ENCODE measurements at regions not wholly inside any gene's neighbourhood (a gene's known extent, or its start where the extent isn't known, plus 50 kb on each side); places are given as distances from the start of the nearest gene placed in this dataset.

- no peaks in the 10 kb centered on the region for H4K20me1 ChIP-seq (ENCODE audit: insufficient read depth, low read length)
- DNase-seq (ENCODE audit: low spot score), result no peak
- TF ChIP-seq EZH2phosphoT487 (IDR thresholded peaks at IDR 0.05; ENCODE audit: borderline replicate concordance, low read depth, low read length), result no peak
- TF ChIP-seq, protein P1, sequence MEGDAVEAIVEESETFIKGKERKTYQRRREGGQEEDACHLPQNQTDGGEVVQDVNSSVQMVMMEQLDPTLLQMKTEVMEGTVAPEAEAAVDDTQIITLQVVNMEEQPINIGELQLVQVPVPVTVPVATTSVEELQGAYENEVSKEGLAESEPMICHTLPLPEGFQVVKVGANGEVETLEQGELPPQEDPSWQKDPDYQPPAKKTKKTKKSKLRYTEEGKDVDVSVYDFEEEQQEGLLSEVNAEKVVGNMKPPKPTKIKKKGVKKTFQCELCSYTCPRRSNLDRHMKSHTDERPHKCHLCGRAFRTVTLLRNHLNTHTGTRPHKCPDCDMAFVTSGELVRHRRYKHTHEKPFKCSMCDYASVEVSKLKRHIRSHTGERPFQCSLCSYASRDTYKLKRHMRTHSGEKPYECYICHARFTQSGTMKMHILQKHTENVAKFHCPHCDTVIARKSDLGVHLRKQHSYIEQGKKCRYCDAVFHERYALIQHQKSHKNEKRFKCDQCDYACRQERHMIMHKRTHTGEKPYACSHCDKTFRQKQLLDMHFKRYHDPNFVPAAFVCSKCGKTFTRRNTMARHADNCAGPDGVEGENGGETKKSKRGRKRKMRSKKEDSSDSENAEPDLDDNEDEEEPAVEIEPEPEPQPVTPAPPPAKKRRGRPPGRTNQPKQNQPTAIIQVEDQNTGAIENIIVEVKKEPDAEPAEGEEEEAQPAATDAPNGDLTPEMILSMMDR (conservative IDR thresholded peaks at IDR 0.05; ENCODE audit: low read length), result no peak
- H3K4me1 ChIP-seq (ENCODE audit: insufficient read depth, low read length, poor library complexity, severe bottlenecking), result no peaks in the 10 kb centered on the region
- CTCF ChIA-PET (ENCODE audit: unreplicated experiment), result no interaction called here
- H2AFZ ChIP-seq (ENCODE audit: low read length), result no peak overlapping the region
- intact Hi-C loops (cut with micrococcal nuclease; ENCODE audit: unreplicated experiment), result no loop called here
- POLR2A ChIA-PET, result interaction anchor here (0.6 kb wide), 1 partner anchor 43 kb away, joined by 3 read pairs; no protein-coding TSS in a partner anchor
- H3K4me2 ChIP-seq (ENCODE audit: low read length), result no peak overlapping the region
- H3K36me3 ChIP-seq (ENCODE audit: insufficient read depth, low read length), result no peaks in the 10 kb centered on the region
- H3K4me3 ChIP-seq (ENCODE audit: low read depth, low read length, poor library complexity, severe bottlenecking), result no peak overlapping the region
- no peaks in the 10 kb centered on the region for H3K9me2 ChIP-seq (ENCODE audit: insufficient read depth, low read length)
- H3K9me3 ChIP-seq (ENCODE audit: low read length), result no peaks in the 10 kb centered on the region
- no TSS peak for BruUV-seq (replicated peaks)
- H3K27ac ChIP-seq (ENCODE audit: low read depth, low read length, poor library complexity, severe bottlenecking), result no peak overlapping the region
- no peaks in the 10 kb centered on the region for H3K79me2 ChIP-seq (ENCODE audit: insufficient read depth, low read depth, low read length)
Measured at GRCh38 chr15:96540283-96540682, 209.8 kb downstream of the NR2F2 start.

DNA sequence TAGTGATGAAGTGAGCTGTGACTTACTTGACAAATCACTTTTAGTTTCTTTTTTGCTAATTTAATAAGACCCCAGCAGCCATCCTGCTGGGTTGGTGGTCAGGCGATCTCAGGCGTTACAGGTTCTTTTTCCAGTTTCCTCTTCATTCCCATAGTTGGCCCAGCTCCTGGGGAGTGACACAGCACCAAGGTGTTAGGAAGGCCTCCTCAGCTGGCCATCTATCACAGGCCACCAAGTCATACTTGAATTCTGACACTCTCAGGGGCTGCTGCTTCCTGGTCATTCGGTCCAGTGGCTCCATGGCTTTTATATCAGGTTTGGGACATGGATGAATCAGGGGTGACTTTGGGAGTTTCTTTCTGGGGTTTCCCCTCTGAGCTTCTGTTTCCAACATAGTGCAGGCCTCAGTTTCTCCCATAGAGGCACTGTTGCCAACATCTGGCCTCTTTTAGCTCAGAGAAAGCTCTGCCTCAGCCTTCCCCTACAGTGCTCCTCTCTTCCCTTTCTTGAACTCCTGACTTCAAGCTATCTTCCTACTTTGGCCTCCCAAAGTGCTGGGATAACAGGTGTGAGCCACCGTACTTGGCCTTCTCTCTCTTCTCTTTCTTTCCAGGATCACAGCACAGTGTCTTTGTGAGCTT, 211.8 kb downstream of the NR2F2 start:
- no peak overlapping the region for H3K4me3 ChIP-seq (ENCODE audit: low read depth, low read length, poor library complexity, severe bottlenecking)
- no peaks in the 10 kb centered on the region for H3K79me2 ChIP-seq (ENCODE audit: insufficient read depth, low read depth, low read length)
- H3K27ac ChIP-seq (ENCODE audit: low read depth, low read length, poor library complexity, severe bottlenecking), result no peak overlapping the region
- ChIA-PET POLR2A (no interaction called here), CTCF (ENCODE audit: unreplicated experiment) (no interaction called here)
- no peaks in the 10 kb centered on the region for H3K9me3 ChIP-seq (ENCODE audit: low read length)
- intact Hi-C loops (cut with micrococcal nuclease; ENCODE audit: unreplicated experiment), result no loop called here
- DNase-seq (ENCODE audit: low spot score), result no peak
- no peaks in the 10 kb centered on the region for H4K20me1 ChIP-seq (ENCODE audit: insufficient read depth, low read length)
- no TSS peak for BruUV-seq (replicated peaks)
- no peaks in the 10 kb centered on the region for H3K4me1 ChIP-seq (ENCODE audit: insufficient read depth, low read length, poor library complexity, severe bottlenecking)
- no peak overlapping the region for H3K4me2 ChIP-seq (ENCODE audit: low read length)
- no peaks in the 10 kb centered on the region for H3K9me2 ChIP-seq (ENCODE audit: insufficient read depth, low read length)
- TF ChIP-seq EZH2phosphoT487 (IDR thresholded peaks at IDR 0.05; ENCODE audit: borderline replicate concordance, low read depth, low read length), result no peak
- TF ChIP-seq, protein P1 (conservative IDR thresholded peaks at IDR 0.05; ENCODE audit: low read length), result no peak
- no peak overlapping the region for H2AFZ ChIP-seq (ENCODE audit: low read length)
- H3K36me3 ChIP-seq (ENCODE audit: insufficient read depth, low read length), result no peaks in the 10 kb centered on the region

- TF ChIP-seq, protein P1 (conservative IDR thresholded peaks at IDR 0.05; ENCODE audit: low read length), result no peak
- Histone ChIP-seq H3K4me3 (ENCODE audit: low read depth, low read length, poor library complexity, severe bottlenecking) (no peak overlapping the region), H3K9me3 (ENCODE audit: low read length) (no peaks in the 10 kb centered on the region), H3K9me2 (ENCODE audit: insufficient read depth, low read length) (no peaks in the 10 kb centered on the region), H3K79me2 (ENCODE audit: insufficient read depth, low read depth, low read length) (no peaks in the 10 kb centered on the region), H3K4me1 (ENCODE audit: insufficient read depth, low read length, poor library complexity, severe bottlenecking) (no peaks in the 10 kb centered on the region), H4K20me1 (ENCODE audit: insufficient read depth, low read length) (no peaks in the 10 kb centered on the region), H2AFZ (ENCODE audit: low read length) (no peak overlapping the region), H3K36me3 (ENCODE audit: insufficient read depth, low read length) (no peaks in the 10 kb centered on the region), H3K27ac (ENCODE audit: low read depth, low read length, poor library complexity, severe bottlenecking) (no peak overlapping the region), H3K4me2 (ENCODE audit: low read length) (no peak overlapping the region)
- intact Hi-C loops (cut with micrococcal nuclease; ENCODE audit: unreplicated experiment), result no loop called here
- POLR2A ChIA-PET, result interaction anchor here (1.3 kb wide), 1 partner anchor 12 kb away, joined by 3 read pairs; no protein-coding TSS in a partner anchor
- BruUV-seq (replicated peaks), result no TSS peak
- no peak for DNase-seq (ENCODE audit: low spot score)
- CTCF ChIA-PET (ENCODE audit: unreplicated experiment), result no interaction called here
Measured at GRCh38 chr15:96544162-96544756, 213.8 kb downstream of the NR2F2 start.
